SHP77 treated with DMSO at 0.1 percent for 48 hours (cell line): ENCODE measurements at regions not wholly inside any gene's neighbourhood (a gene's known extent, or its start where the extent isn't known, plus 50 kb on each side); places are given as distances from the start of the nearest gene placed in this dataset.
"Not testable (repeated sequence)": the region's sequence is repeated elsewhere in the genome, so short reads cannot be mapped to it uniquely, and the experiment has no call there.

Experiments used
- DNase-seq: peaks from one replicate; lab custom pipeline; 2025; lab: John Stamatoyannopoulos, UW

- DNase-seq: no peak
Observed at GRCh38 chr1:95520390-95520789, 286.4 kb downstream of the RWDD3 start.

- DNase-seq: no peak
Observed at GRCh38 chr1:95532335-95532734, 298.3 kb downstream of the RWDD3 start.

DNA sequence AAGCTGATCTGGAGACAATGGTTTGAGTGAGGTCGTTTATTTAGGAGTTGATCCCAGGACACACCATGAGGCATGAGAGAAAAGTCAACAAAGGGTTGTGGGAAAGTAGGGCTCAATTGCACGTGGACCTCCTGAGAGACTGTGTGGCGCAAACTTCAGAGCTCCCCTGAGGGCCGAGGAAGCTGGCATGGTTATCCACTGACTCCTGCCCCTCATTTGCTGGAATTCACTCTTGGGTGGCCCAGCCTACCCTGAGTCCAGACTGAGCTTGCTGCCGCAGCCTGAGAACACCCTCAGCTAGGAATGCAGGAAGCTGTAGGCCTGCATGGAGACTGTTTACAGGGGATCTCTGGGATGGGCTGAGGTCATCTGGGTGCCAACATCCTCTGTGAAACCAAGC is 301.0 kb downstream of the RWDD3 start:
- no peak for DNase-seq

DNA sequence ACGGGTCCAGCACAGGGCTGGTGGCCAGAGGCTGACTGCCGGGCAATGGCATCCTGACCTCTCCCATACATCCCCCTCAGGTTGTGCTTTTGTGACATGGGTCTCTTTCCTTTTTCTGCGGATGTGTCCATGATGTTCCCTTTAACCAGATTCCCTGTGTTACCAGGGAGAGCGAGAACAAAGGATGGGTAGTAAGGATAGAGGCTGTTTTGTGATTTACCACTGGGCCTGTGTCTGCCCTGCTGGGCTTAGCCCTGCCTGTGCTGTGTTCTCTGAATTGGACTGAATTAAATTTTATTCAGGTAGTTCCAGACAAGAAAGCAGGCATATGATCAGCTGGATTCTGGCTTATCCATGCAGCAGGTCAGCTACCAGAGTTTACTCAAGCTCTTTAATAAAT is 301.6 kb downstream of the RWDD3 start:
- DNase-seq: no peak

DNA sequence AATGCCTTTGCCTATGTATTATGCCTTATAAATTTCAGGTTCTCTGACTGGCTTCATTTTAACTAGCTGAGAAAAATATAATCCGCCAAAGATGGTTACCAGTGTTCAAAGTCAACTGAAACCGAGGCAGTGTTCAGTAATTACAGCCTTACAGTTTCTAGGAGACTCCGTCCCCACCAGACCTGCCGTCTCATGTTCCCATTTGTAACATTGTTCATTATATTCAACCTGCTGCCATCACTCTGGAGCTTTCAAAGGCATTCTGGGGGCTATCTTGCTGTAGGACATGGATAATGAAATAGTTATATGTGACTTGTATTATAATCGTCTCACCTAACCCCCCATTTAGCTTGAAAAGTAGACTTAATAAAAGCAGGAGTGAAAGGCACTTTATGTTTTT is 302.5 kb downstream of the RWDD3 start:
- DNase-seq: no peak

DNA sequence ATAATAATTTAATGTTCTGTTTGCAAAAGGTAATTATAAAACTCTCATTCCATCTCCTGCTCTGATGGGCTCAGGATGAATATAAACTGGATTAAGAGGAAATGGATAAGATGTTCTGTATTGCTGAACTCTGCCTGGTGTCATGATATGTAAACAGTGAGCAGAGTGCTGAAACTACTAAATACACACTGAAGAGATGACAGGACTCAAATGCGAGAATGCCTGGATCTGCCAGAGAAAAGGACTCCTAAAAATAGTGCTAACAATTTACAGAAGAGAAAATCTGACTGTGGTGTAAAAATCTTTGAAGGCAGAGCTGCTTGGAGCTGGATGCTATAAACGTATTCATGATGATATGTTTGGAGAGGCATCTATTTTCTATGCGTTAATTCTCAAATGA is 303.2 kb downstream of the RWDD3 start:
- no peak for DNase-seq

- not testable (repeated sequence) for DNase-seq
Observed at GRCh38 chr1:95538242-95538641, 304.2 kb downstream of the RWDD3 start.

GRCh38 chr1:95542936-95543335 is 308.9 kb downstream of the RWDD3 start:
- no peak for DNase-seq

GRCh38 chr1:95547005-95547404 is 313.0 kb downstream of the RWDD3 start:
- DNase-seq: no peak

DNA sequence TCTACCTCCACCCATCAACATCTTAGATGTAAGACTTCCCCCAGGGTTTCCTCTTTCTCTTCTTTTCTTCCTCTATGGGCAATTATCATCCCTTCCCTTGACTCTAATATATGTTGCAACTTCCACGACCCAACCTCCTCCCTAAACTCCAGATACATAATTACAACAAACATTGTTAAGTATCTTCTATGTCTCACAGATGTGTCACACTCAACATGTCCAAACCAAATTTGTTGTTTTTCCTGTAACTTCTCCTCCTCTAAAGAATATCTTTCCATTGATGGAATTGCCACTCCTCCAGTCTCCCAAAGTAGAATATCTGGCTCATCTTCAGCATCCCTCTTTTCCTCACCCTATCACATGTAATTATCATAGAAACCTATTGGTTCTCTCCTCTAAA is 314.2 kb downstream of the RWDD3 start:
- no peak for DNase-seq

DNA sequence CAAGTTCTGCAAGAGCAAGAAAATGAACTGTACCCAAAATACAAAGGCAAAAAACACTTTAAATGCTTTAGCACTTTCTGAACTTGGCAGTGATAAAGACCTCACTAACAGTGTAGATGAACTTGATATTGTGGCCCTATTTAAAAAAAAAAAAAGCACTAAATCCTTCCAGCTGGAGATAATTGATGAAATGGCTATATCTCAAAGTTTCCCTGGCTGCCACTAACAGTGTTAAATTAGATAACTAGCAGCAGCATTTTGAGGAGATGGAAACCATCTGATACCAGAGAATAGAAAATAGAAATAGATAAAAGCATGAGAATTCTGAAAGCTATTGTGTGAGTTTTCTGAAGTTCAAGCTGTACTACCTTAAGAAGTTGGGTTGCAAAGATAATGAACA is 317.2 kb downstream of the RWDD3 start:
- no peak for DNase-seq

DNA sequence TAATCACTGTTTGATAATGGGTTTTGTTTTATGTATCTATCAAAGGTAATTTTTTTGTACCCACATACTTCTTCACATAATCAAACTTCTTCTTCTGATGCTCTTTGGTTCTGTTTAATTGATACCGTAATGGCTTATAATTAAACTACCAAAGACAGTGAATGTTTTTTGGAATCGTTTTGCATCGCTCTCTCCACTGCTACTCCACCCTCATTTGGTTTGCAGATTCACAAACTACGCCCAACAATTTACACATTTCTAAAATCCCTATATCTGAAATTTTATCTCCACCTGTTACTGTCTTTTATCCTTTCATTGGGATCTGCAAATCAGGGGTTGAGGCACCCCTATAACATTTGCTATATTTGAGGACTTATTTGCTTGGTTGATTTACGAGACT is 319.6 kb downstream of the RWDD3 start:
- no peak for DNase-seq

GRCh38 chr1:95554408-95554807 is 320.4 kb downstream of the RWDD3 start:
- no peak for DNase-seq

- DNase-seq: no peak
Observed at GRCh38 chr1:95558791-95559190, 324.8 kb downstream of the RWDD3 start.

- no peak for DNase-seq
Observed at GRCh38 chr1:95561346-95561745, 327.3 kb downstream of the RWDD3 start.

DNA sequence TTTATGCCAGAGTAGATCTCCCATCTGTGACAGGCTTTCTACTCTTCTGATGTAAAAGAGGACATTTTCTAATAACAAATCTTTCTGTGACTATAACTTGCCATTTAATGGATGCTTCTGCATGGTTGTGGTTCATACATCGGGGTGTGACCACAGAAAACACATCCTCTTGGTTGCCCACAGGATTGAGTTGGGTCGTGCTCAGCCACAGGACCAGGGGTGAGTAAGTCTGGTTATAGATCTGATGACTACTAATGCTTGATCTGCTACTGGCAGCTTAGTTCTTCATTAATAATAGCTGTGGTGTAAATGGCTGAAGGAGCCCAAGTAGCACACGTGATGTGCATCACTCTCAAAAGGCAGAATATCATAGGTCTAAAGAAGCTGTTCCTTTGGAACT is 328.2 kb downstream of the RWDD3 start:
- DNase-seq: no peak

DNA sequence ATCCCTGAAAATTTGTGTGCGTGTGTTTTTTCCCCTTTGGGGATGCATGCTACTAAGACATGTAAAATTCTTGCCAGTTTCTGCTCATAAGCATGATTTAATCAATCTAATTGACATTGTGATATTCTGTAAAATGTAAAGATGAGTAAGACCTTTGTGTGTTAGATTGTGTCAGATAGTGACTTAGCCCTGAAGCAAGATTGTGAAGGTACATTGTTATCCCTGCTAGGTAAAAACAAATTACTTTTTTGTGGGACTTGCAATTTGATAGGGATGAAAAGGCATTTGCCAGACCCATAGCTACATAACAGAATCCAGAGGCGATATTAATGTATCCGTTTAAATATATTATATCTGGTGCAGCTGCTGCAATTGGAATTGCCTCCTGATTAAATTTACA is 338.0 kb downstream of the RWDD3 start:
- DNase-seq: no peak

DNA sequence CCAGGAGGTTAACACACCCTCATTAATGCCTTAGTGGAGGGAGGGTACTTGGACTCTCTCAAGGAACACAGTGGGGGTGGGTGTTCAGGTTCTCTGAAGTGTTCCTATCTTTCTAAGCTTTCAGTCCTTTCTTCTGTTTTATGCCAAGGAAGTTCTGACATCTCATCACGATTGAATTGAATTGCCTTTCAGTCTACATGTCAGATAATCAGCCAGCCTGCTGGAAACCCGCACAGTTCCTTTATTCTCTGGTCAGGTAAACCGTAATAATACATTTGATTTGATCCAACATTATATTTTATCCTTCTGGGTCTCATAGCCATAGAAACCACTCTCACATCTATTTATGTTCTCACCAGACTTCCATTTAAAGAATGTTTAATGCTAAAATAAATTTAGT is 339.0 kb downstream of the RWDD3 start:
- no peak for DNase-seq

- no peak for DNase-seq
Observed at GRCh38 chr1:95575291-95575690, 341.3 kb downstream of the RWDD3 start.

GRCh38 chr1:95578462-95578861 is 344.5 kb downstream of the RWDD3 start:
- DNase-seq: no peak

- DNase-seq: no peak
Observed at GRCh38 chr1:95582191-95582590, 348.2 kb downstream of the RWDD3 start.

DNA sequence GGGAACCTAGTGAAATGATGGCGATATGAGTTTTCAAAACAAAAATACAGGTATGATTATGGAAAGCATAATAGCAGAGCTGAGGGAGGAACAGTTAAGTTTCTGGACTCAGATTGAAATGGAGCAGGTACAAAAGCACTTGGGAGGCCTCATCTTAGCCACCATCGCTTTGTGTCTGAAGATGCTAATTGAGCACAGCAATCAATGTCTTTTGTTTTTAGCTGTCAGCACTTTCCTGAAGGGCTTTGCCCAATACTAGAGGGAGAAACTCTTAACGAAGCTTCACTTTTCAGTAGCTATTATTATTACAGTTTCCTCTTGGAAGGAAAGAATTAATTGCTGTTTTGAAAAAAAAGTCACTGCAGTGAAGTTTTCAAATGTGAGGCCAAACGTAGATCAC is 348.7 kb downstream of the RWDD3 start:
- no peak for DNase-seq

DNA sequence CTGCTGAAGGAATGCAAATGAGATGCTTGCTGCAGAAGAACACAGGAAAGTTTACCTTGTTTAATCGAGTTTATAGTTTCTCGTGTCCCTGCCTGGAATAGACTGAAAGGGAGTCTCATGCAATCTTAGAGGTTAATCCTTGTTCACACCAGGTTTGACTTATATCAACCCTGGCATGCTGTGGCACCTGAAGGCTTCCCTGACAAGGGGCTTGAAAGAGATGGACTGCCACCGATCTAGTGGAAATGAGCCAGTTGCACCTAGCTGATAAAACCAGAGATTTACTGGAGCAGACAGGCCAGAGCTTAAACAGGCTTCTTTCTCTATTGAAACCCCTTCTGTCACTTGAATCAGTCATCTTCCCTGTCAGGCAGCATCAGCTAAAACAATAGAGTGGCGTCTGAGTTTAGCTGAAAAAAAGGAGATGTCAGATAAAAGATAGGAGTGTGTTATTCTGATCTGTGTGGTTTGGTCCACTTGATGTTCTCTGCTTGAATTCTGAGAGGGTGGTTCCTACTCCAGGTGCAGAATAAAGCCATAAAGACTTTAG is 349.7 kb downstream of the RWDD3 start:
- DNase-seq: no peak

DNA sequence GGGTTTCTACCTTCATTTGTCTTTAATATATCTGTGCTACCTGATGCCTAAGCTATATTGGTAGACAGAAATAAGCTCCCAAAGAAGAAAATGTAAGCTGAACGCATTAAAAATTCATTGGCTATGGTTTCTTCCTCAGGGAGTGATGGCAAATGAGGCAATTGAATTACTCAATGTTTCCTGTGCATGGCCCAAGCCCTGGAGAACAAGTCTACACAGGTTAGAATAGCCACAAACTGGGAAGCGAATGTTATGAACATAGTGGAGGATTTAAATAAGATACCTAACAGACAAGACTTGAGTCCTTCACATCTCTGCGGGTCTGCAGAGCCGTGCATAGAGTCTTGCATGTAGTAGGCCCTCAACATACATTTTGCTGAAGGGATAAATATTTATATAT is 350.3 kb downstream of the RWDD3 start:
- DNase-seq: no peak

DNA sequence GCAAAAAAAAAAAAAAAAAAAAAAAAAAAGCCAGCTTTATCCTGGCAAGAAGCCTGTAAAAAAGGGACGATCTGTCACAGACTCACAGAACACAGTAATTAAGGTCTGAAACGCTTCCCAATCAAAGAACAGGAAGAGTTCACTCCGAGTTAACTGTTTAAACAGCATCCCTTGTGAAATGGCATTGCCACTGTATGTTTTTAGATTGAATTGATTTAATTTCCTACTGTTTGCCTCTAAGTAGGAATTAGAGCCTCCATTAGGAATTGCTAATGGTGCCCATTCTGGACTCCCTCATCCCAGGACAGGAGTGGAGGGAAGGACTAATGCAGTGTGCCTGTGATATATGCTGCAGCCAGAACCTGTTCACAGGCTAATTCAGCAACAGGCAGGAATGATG is 370.8 kb downstream of the RWDD3 start:
- DNase-seq: no peak
